ENCODE measurements at regions not wholly inside any gene's neighbourhood (a gene's known extent, or its start where the extent isn't known, plus 50 kb on each side); places are given as distances from the start of the nearest gene placed in this dataset.

GRCh38 chr10:78768041-78768835 lies 300.5 kb upstream of the ZMIZ1 start:
- DNase-seq = no peak

GRCh38 chr10:78768876-78769275 lies 299.9 kb upstream of the ZMIZ1 start:
- DNase-seq = no peak

- no peak for DNase-seq
Measured at GRCh38 chr10:78769526-78769925, 299.2 kb upstream of the ZMIZ1 start.

GRCh38 chr10:78770167-78771090 lies 298.3 kb upstream of the ZMIZ1 start:
- DNase-seq = no peak

- DNase-seq = no peak
Measured at GRCh38 chr10:78771260-78771659, 297.5 kb upstream of the ZMIZ1 start.

GRCh38 chr10:78771808-78772455 lies 296.8 kb upstream of the ZMIZ1 start:
- DNase-seq = no peak

GRCh38 chr10:78772486-78772885 lies 296.3 kb upstream of the ZMIZ1 start:
- DNase-seq = no peak

- no peak for DNase-seq
Measured at GRCh38 chr10:78772986-78773530, 295.7 kb upstream of the ZMIZ1 start.

- DNase-seq = no peak
Measured at GRCh38 chr10:78774614-78774998, 294.2 kb upstream of the ZMIZ1 start.

GRCh38 chr10:78774999-78775711 lies 293.6 kb upstream of the ZMIZ1 start:
- no peak for DNase-seq

GRCh38 chr10:78775891-78776290 lies 292.9 kb upstream of the ZMIZ1 start:
- DNase-seq = no peak

- DNase-seq = no peak
Measured at GRCh38 chr10:78776756-78777155, 292.0 kb upstream of the ZMIZ1 start.

- no peak for DNase-seq
Measured at GRCh38 chr10:78777466-78777865, 291.3 kb upstream of the ZMIZ1 start.

- no peak for DNase-seq
Measured at GRCh38 chr10:78777867-78778266, 290.9 kb upstream of the ZMIZ1 start.

GRCh38 chr10:78778444-78779338 lies 290.1 kb upstream of the ZMIZ1 start:
- DNase-seq = no peak

- no peak for DNase-seq
Measured at GRCh38 chr10:78779339-78779955, 289.3 kb upstream of the ZMIZ1 start.

GRCh38 chr10:78780551-78780961 lies 288.2 kb upstream of the ZMIZ1 start:
- no peak for DNase-seq

GRCh38 chr10:78781251-78781913 lies 287.4 kb upstream of the ZMIZ1 start:
- no peak for DNase-seq

GRCh38 chr10:78781991-78782390 lies 286.8 kb upstream of the ZMIZ1 start:
- no peak for DNase-seq

- no peak for DNase-seq
Measured at GRCh38 chr10:78782441-78782840, 286.3 kb upstream of the ZMIZ1 start.
